GM18907 (cell line): ENCODE measurements at regions not wholly inside any gene's neighbourhood (a gene's known extent, or its start where the extent isn't known, plus 50 kb on each side); places are given as distances from the start of the nearest gene placed in this dataset.
"Not testable (repeated sequence)": the region's sequence is repeated elsewhere in the genome, so short reads cannot be mapped to it uniquely, and the experiment has no call there.

Experiments
- ATAC-seq: cut with Tn5 transposase; IDR thresholded peaks from one replicate; pipeline ENCODE4 v1.9.1; 2021; ENCODE audit warnings: mild to moderate bottlenecking, moderate library complexity; ENCODE audit not compliant: unreplicated experiment

- ATAC-seq = no peak
These were observed 792.2 kb upstream of the CDH9 start for GRCh38 chr5:27830546-27830945.

- no peak for ATAC-seq
These were observed 783.3 kb upstream of the CDH9 start for GRCh38 chr5:27821681-27822080.

- ATAC-seq = no peak
These were observed 780.5 kb upstream of the CDH9 start for GRCh38 chr5:27818888-27819287.

- ATAC-seq = no peak
These were observed 776.6 kb upstream of the CDH9 start for GRCh38 chr5:27814983-27815382.

GRCh38 chr5:27814286-27814685 is 775.9 kb upstream of the CDH9 start:
- no peak for ATAC-seq

GRCh38 chr5:27810458-27810857 is 772.1 kb upstream of the CDH9 start:
- ATAC-seq = no peak

GRCh38 chr5:27797220-27797619 is 758.8 kb upstream of the CDH9 start:
- no peak for ATAC-seq

GRCh38 chr5:27788184-27788583 is 749.8 kb upstream of the CDH9 start:
- ATAC-seq = no peak

GRCh38 chr5:27784317-27784716 is 745.9 kb upstream of the CDH9 start:
- ATAC-seq = no peak

- ATAC-seq = no peak
These were observed 739.7 kb upstream of the CDH9 start for GRCh38 chr5:27778121-27778520.

GRCh38 chr5:27773636-27774035 is 735.2 kb upstream of the CDH9 start:
- no peak for ATAC-seq

GRCh38 chr5:27773166-27773565 is 734.8 kb upstream of the CDH9 start:
- no peak for ATAC-seq

GRCh38 chr5:27769748-27770402 is 731.5 kb upstream of the CDH9 start:
- no peak for ATAC-seq

- no peak for ATAC-seq
These were observed 710.5 kb upstream of the CDH9 start for GRCh38 chr5:27748847-27749246.

GRCh38 chr5:27743383-27743979 is 705.1 kb upstream of the CDH9 start:
- ATAC-seq = not testable (repeated sequence)

GRCh38 chr5:27742805-27743204 is 704.4 kb upstream of the CDH9 start:
- no peak for ATAC-seq

GRCh38 chr5:27734838-27735237 is 696.5 kb upstream of the CDH9 start:
- no peak for ATAC-seq

GRCh38 chr5:27733237-27733636 is 694.9 kb upstream of the CDH9 start:
- no peak for ATAC-seq

GRCh38 chr5:27727254-27727653 is 688.9 kb upstream of the CDH9 start:
- no peak for ATAC-seq

- no peak for ATAC-seq
These were observed 684.0 kb upstream of the CDH9 start for GRCh38 chr5:27722337-27722736.

GRCh38 chr5:27708534-27708933 is 670.1 kb upstream of the CDH9 start:
- ATAC-seq = no peak

- no peak for ATAC-seq
These were observed 668.4 kb upstream of the CDH9 start for GRCh38 chr5:27706832-27707231.

- no peak for ATAC-seq
These were observed 667.3 kb upstream of the CDH9 start for GRCh38 chr5:27705661-27706060.
